NCI-H2107 treated with DMSO at 0.1 percent for 48 hours (cell line): ENCODE measurements at regions not wholly inside any gene's neighbourhood (a gene's known extent, or its start where the extent isn't known, plus 50 kb on each side); places are given as distances from the start of the nearest gene placed in this dataset.
"Not testable (repeated sequence)": the region's sequence is repeated elsewhere in the genome, so short reads cannot be mapped to it uniquely, and the experiment has no call there.

Source experiments
- DNase-seq: peaks from one replicate; lab custom pipeline; 2025; ENCODE audit not compliant: unreplicated experiment; lab: John Stamatoyannopoulos, UW

DNA sequence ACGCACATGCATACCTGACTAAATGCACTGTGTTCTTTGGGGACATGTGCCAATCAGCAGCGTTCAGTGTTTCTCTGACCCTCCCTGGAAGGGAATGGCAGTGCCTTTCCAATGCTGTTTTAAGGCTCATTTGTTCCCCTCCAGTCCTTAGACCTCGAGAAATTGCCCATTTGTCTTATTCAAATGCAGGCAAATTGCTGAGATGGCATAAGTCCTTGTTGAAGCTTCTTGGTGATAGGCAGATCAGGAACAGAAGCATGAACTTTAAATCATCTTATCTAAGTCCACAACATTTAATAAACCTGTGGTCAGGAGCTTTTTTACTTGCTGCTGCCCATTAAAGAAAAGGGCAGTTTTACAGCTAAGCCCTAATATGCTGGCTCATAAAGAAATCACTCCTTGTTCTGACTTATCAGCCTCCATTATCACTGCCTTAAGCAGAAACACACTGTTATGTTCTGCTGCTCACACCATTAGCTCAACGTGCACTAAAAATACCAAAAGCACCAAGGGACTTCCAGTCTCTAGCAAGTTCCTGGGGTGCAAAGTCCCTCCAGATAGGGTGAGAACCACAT lies 112.9 kb upstream of the LRFN2 start:
- DNase-seq, result no peak

GRCh38 chr6:40695750-40696415 lies 108.7 kb upstream of the LRFN2 start:
- no peak for DNase-seq

DNA sequence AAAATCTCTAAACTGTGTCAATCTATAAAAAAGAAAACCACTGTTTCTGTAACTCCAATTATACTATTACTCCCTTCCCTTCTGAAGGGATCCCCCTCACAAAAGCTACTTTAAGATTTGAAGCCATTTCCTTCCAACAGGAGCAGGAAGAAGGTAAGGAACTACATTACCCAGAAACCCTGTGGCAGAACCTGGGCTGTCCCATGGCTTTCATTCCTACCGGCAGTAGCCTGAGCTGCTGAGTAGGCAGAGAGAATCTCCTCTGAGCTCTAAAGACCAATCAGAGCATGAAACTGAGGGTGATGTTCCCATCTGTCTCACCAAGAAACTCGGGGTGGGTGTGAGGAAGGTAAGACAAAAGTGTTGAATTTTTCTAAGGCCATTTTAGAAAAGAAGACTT lies 108.0 kb upstream of the LRFN2 start:
- DNase-seq, result no peak

GRCh38 chr6:40693768-40694167 lies 106.6 kb upstream of the LRFN2 start:
- no peak for DNase-seq

DNA sequence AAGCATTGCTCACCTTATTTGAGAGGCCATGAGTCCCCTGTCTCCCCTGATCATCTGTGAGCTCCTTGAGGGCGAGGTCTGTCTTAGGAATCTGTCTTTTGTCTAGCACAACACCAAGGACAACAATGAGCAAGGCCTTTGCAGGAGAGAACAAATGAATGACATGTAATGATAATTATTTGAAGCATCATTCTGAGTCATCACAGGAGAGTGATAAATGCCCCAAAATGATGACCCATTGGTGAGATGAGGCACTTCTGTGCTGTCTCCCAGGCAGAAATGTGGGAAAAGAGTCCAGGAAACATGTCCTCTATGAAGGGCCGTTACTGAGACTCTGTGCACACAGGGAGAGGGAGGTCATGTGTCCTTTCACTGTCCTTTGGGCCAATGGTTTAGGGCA lies 105.2 kb upstream of the LRFN2 start:
- no peak for DNase-seq

GRCh38 chr6:40689185-40689584 lies 102.0 kb upstream of the LRFN2 start:
- DNase-seq, result no peak

GRCh38 chr6:40688214-40688761 lies 101.1 kb upstream of the LRFN2 start:
- no peak for DNase-seq

DNA sequence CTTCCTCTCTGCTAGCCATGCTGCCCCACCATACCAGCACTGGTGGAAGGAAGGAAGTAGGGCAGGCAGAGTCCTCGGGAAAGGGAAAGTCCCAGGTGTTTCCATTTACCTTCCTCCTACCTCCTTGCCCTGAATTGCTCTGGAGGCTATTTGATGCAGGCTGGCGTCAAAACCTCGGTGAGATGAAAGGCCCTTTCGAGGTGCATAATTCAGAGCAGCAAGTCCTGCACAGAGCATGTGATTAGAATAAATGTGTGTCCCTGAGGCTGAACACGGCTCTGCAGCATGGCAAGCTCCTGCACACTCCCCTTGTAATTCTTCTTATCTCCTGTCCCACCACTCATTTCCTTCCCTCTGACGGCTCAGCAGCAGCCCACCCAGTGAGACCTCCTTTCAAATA lies 98.7 kb upstream of the LRFN2 start:
- DNase-seq, result no peak

DNA sequence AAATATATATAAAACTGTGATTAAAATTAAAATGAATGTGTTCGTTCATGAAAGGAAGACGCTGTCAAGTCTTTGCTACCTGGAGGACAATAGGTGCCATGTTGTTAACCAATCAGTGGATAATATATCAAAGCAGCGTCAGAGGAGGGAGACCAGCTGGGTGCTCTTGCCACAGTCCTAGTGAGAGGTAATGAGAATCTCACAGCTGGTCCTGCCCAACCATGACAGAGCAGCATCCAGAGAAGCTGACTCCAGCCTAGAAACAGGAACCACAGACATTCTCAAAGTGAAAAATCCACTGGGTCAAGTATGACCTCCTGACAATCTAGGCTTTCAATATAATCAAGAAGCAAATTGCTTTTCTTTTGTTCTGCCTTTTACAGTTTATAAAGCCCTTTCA lies 94.5 kb upstream of the LRFN2 start:
- no peak for DNase-seq

GRCh38 chr6:40678941-40679340 lies 91.8 kb upstream of the LRFN2 start:
- DNase-seq, result no peak

- no peak for DNase-seq
These were observed 87.0 kb upstream of the LRFN2 start for GRCh38 chr6:40674170-40674569.

DNA sequence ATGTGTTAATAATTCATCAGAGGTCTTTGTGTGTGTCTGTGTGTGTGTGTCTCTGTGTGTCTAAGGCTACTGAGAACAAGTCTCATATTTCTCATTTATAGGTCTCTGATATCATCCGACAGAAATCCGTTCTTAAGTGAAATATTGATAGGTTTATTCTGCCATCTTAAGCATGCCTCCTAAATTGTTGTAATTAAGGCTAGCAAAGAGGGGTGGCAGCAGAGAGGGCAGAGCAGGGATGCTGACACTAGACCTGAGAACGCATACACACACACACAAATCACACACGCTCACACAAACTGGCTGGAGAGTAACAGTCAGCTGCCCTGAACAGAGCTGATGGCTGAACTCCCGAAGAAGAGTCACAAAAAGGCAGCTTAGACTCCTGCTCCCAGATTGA lies 84.9 kb upstream of the LRFN2 start:
- DNase-seq, result no peak

DNA sequence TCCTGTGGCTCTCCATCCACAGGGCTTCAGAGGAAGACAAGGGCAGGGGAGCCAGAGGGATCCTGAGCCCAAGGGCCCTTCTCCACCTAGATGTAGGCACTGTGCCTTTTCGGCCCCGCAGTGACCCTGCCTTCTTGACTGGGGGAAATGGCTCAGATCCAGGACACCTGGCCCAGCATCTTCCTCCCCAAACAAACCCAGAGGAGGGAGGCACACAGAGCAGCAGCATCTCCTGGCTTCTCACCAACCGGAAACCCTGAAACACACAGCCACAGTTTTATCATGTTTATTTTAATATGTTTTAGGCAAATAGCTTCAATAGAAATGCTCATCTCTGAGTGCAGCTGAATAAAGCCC lies 84.5 kb upstream of the LRFN2 start:
- DNase-seq, result no peak

- no peak for DNase-seq
These were observed 84.0 kb upstream of the LRFN2 start for GRCh38 chr6:40671001-40671693.

DNA sequence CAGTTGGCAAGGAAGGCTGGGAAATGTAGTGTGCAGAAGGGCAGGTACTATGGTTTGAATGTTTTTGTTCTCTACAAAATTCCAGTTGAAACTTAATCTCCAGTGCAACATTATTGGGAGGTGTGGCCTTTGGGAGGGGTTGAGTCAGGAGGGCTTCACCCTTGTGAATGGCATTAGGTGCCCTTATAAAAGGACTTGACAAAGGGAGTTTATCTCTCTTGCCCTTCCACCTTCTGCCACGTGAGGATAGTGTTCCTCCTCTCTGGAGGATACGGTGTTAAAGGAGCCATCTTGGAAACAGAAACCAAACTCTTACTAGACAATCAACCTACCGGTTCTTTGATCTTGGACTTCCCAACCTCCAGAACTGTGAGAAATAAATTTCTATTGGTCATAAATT lies 82.2 kb upstream of the LRFN2 start:
- no peak for DNase-seq

DNA sequence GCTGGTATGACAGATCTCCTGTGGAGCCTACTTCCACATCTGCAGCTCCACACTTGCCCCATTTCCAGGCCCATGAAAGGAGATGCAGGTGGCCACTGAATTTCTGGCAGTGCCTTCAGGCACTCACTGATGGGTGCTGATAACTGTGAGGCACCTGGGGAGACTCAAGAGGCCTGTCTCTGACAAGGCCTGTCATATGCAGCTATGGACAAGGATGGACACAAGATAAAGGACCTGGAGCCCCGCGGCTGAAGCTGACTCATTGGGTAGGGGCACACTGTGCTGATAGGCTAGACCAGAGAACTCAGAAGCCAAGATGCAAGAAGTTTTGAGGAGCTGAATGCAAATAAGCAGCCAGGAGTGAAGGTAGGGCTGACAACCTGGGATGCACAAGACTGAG lies 81.0 kb upstream of the LRFN2 start:
- no peak for DNase-seq

DNA sequence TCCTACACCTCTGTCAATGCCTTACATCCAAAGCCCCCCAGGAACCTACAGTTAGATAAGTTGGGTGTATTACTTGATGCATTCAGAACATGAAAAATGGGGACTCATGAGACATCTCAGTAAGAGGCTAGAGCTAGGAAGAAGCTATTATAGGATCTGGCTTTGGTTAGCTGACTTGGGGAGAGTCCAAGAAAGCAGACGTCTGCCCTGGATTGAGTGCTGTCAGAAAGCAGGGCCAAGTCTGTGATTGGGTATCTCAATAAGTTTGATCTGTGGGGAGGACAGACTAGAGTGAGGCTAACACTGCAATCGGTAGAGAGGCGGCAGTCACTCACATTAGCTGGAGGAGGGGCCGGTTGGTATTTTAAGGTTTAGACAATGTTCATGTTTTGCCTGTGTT lies 79.4 kb upstream of the LRFN2 start:
- DNase-seq, result no peak

- no peak for DNase-seq
These were observed 74.6 kb upstream of the LRFN2 start for GRCh38 chr6:40661726-40662125.

DNA sequence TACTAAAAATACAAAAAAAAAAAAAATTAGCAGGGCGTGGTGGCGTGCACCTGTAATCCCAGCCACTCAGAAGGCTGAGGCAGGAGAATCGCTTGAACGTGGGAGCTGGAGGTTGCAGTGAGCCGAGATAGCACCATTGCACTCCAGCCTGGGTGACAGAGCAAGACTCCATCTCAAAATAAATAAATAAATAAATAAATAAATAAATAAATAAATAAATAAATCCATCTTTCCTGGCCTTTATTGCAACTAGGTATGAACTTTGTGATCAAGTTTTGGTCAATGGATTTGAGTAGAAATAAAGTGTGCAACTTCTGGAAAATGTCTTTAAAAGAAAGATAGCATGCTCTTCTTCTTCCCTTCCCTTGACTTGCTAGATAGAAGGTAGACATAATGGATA lies 69.6 kb upstream of the LRFN2 start:
- not testable (repeated sequence) for DNase-seq

GRCh38 chr6:40654828-40655227 lies 67.7 kb upstream of the LRFN2 start:
- no peak for DNase-seq

GRCh38 chr6:40645043-40645442 lies 57.9 kb upstream of the LRFN2 start:
- no peak for DNase-seq

GRCh38 chr6:40642837-40643236 lies 55.7 kb upstream of the LRFN2 start:
- no peak for DNase-seq
